ENCODE measurements at regions not wholly inside any gene's neighbourhood (a gene's known extent, or its start where the extent isn't known, plus 50 kb on each side); places are given as distances from the start of the nearest gene placed in this dataset.
"Not testable (repeated sequence)": the region's sequence is repeated elsewhere in the genome, so short reads cannot be mapped to it uniquely, and the experiment has no call there.

- peaks cover 31% of the 10 kb centered on the region for H3K36me3 Mint-ChIP-seq (ENCODE audit: low read depth)
- H3K27ac ChIP-seq (ENCODE audit: low read depth in 1 of 2, low read length in 2 of 2), result no peak overlapping the region
- H3K4me3 ChIP-seq (ENCODE audit: low read length), result no peak overlapping the region
- H3K9me3 Mint-ChIP-seq, result peaks cover 2% of the 10 kb centered on the region
- H3K27me3 Mint-ChIP-seq, result no peaks in the 10 kb centered on the region
- H3K27ac Mint-ChIP-seq, result no peak overlapping the region
- no peak for TF ChIP-seq CTCF (IDR thresholded peaks at IDR 0.05)
- no peak for ATAC-seq (ENCODE audit: poor library complexity)
- no peaks in the 10 kb centered on the region for H3K27me3 ChIP-seq (ENCODE audit: control insufficient read depth in 1 of 2, insufficient read depth in 2 of 2, low read length in 2 of 2)
- intact Hi-C loops (cut with DNase I, micrococcal nuclease), result no loop called here
- H3K4me1 ChIP-seq (ENCODE audit: insufficient read depth, low read length), result no peaks in the 10 kb centered on the region
- H3K36me3 ChIP-seq (ENCODE audit: insufficient read depth, low read length), result no peaks in the 10 kb centered on the region
- DNase-seq, result no peak
- POLR2A ChIA-PET, result no interaction called here
- no peak overlapping the region for H3K4me3 Mint-ChIP-seq
- CTCF ChIA-PET, result interaction anchor here (1.2 kb wide), 1 partner anchor 27 kb away, joined by 3 read pairs; no protein-coding TSS in a partner anchor
- H3K4me1 Mint-ChIP-seq (ENCODE audit: low read depth), result peaks cover 29% of the 10 kb centered on the region
- H3K9me3 ChIP-seq (ENCODE audit: control insufficient read depth in 1 of 2, insufficient read depth in 1 of 2, low read length in 2 of 2), result peaks cover 0 to 12% of the 10 kb centered on the region in 2 experiments
Observed at GRCh38 chr14:71430678-71431376, 501.4 kb upstream of the RGS6 start.

- Histone ChIP-seq H3K36me3 (ENCODE audit: insufficient read depth, low read length) (no peaks in the 10 kb centered on the region), H3K27me3 (ENCODE audit: control insufficient read depth in 1 of 2, insufficient read depth in 2 of 2, low read length in 2 of 2) (no peaks in the 10 kb centered on the region), H3K27ac (ENCODE audit: low read depth in 1 of 2, low read length in 2 of 2) (no peak overlapping the region), H3K4me1 (ENCODE audit: insufficient read depth, low read length) (peaks cover 3% of the 10 kb centered on the region), H3K4me3 (ENCODE audit: low read length) (no peak overlapping the region), H3K9me3 (ENCODE audit: control insufficient read depth in 1 of 2, insufficient read depth in 1 of 2, low read length in 2 of 2) (no peaks in the 10 kb centered on the region)
- intact Hi-C loops (cut with DNase I, micrococcal nuclease), result no loop called here
- DNase-seq (no peak), ATAC-seq (ENCODE audit: poor library complexity) (no peak)
- TF ChIP-seq CTCF (IDR thresholded peaks at IDR 0.05), result no peak
- Mint-ChIP-seq H3K27ac (no peak overlapping the region), H3K4me3 (no peak overlapping the region), H3K4me1 (ENCODE audit: low read depth) (peaks cover 32% of the 10 kb centered on the region), H3K27me3 (no peaks in the 10 kb centered on the region), H3K36me3 (ENCODE audit: low read depth) (peaks cover 19% of the 10 kb centered on the region), H3K9me3 (no peaks in the 10 kb centered on the region)
- ChIA-PET CTCF (no interaction called here), POLR2A (no interaction called here)
Observed at GRCh38 chr14:71432334-71433110, 499.7 kb upstream of the RGS6 start.

- peaks cover 3% of the 10 kb centered on the region for H3K4me1 ChIP-seq (ENCODE audit: insufficient read depth, low read length)
- no peaks in the 10 kb centered on the region for H3K36me3 ChIP-seq (ENCODE audit: insufficient read depth, low read length)
- Mint-ChIP-seq H3K4me1 (ENCODE audit: low read depth) (peaks cover 40% of the 10 kb centered on the region), H3K27me3 (no peaks in the 10 kb centered on the region), H3K9me3 (no peaks in the 10 kb centered on the region), H3K27ac (no peak overlapping the region), H3K4me3 (no peak overlapping the region), H3K36me3 (ENCODE audit: low read depth) (peaks cover 16% of the 10 kb centered on the region)
- ATAC-seq (ENCODE audit: poor library complexity) (no peak), DNase-seq (no peak)
- no peaks in the 10 kb centered on the region for H3K27me3 ChIP-seq (ENCODE audit: control insufficient read depth in 1 of 2, insufficient read depth in 2 of 2, low read length in 2 of 2)
- CTCF ChIA-PET, result no interaction called here
- no peaks in the 10 kb centered on the region for H3K9me3 ChIP-seq (ENCODE audit: control insufficient read depth in 1 of 2, insufficient read depth in 1 of 2, low read length in 2 of 2)
- intact Hi-C loops (cut with DNase I, micrococcal nuclease), result no loop called here
- H3K4me3 ChIP-seq (ENCODE audit: low read length), result no peak overlapping the region
- POLR2A ChIA-PET, result no interaction called here
- no peak for TF ChIP-seq CTCF (IDR thresholded peaks at IDR 0.05)
- H3K27ac ChIP-seq (ENCODE audit: low read depth in 1 of 2, low read length in 2 of 2), result no peak overlapping the region
Observed at GRCh38 chr14:71433303-71433702, 498.9 kb upstream of the RGS6 start.

- POLR2A ChIA-PET; H3K27me3 ChIP-seq (ENCODE audit: control insufficient read depth in 1 of 2, insufficient read depth in 2 of 2, low read length in 2 of 2); H3K36me3 ChIP-seq (ENCODE audit: insufficient read depth, low read length); DNase-seq; H3K9me3 ChIP-seq (ENCODE audit: control insufficient read depth in 1 of 2, insufficient read depth in 1 of 2, low read length in 2 of 2); H3K4me1 ChIP-seq (ENCODE audit: insufficient read depth, low read length); H3K4me3 ChIP-seq (ENCODE audit: low read length); H3K27ac ChIP-seq (ENCODE audit: low read depth in 1 of 2, low read length in 2 of 2); ATAC-seq (ENCODE audit: poor library complexity); intact Hi-C loops (cut with DNase I, micrococcal nuclease); CTCF ChIA-PET; H3K9me3 Mint-ChIP-seq; H3K4me3 Mint-ChIP-seq; H3K27me3 Mint-ChIP-seq; H3K27ac Mint-ChIP-seq: not testable (repeated sequence)
- peaks cover 16% of the 10 kb centered on the region for H3K36me3 Mint-ChIP-seq (ENCODE audit: low read depth)
- H3K4me1 Mint-ChIP-seq (ENCODE audit: low read depth), result peaks cover 31% of the 10 kb centered on the region
Observed at GRCh38 chr14:71435641-71436040, 496.6 kb upstream of the RGS6 start.
